Small intestine (tissue), 7 donors: ENCODE measurements at regions not wholly inside any gene's neighbourhood (a gene's known extent, or its start where the extent isn't known, plus 50 kb on each side); places are given as distances from the start of the nearest gene placed in this dataset.

ENCODE experiments used
- DNase-seq, 2 donors: peaks; one replicate each; pipeline versions ENCODE4 v3.0.0 to v3.0.0-alpha.2; 2013
- FAIRE-seq: peaks from 2 replicates; lab custom pipeline; 2012; peaks lifted over from hg19 to GRCh38; lab: Jason Lieb, UNC
- H3K27ac ChIP-seq, 3 donors: one replicate each; pipeline ENCODE4 v1.5.1; 2013; ENCODE audit warnings: low read length in 2 of 3, mild to moderate bottlenecking in 2 of 3, control low read depth in 1 of 3, inconsistent platforms in 1 of 3, low read depth in 1 of 3, moderate library complexity in 1 of 3
- H3K27me3 ChIP-seq, 3 donors: one replicate each; pipeline ENCODE4 v1.6.1; 2013; ENCODE audit warnings: low read length in 3 of 3, inconsistent platforms in 1 of 3; ENCODE audit not compliant: control insufficient read depth in 3 of 3, insufficient read depth in 3 of 3
- H3K36me3 ChIP-seq, 3 donors: one replicate each; pipeline ENCODE4 v1.6.1; 2013; ENCODE audit warnings: low read length in 3 of 3, inconsistent platforms in 1 of 3, low read depth in 1 of 3, mild to moderate bottlenecking in 1 of 3, moderate library complexity in 1 of 3; ENCODE audit not compliant: control insufficient read depth in 3 of 3, insufficient read depth in 2 of 3
- H3K4me1 ChIP-seq, 3 donors: one replicate each; pipeline ENCODE4 v1.6.1; 2013; ENCODE audit warnings: low read length in 2 of 3, inconsistent platforms in 1 of 3, low read depth in 1 of 3, mild to moderate bottlenecking in 1 of 3, moderate library complexity in 1 of 3; ENCODE audit not compliant: control insufficient read depth in 3 of 3, insufficient read depth in 2 of 3
- H3K4me3 ChIP-seq, 3 donors: one replicate each; pipeline ENCODE4 v1.5.1; 2013; ENCODE audit warnings: low read length in 3 of 3, control low read depth in 1 of 3, inconsistent platforms in 1 of 3, low read depth in 1 of 3, mild to moderate bottlenecking in 1 of 3, moderate library complexity in 1 of 3
- H3K9me3 ChIP-seq, 2 donors: one replicate each; pipeline ENCODE4 v1.6.1; 2013; ENCODE audit warnings: low read depth in 1 of 2, low read length in 1 of 2; ENCODE audit not compliant: control insufficient read depth in 2 of 2, insufficient read depth in 1 of 2
- whole genome bisulfite sequencing, 3 donors: extraction: QIAGEN DNeasy Blood & Tissue Kit; methylation state at CpG; one replicate each; pipeline ENCODE4 v1.1.7; 2013; 5-methylcytosine and 5-hydroxymethylcytosine counted together
- donor health status: healthy with polysubstance abuse.
- donor health status: control.
- donor health status: control.
- donor health status: Bipolar disorder and iron deficiency.
- donor health status: healthy.

GRCh38 chr4:126783191-126783590, 849.6 kb upstream of the INTU start:
- Histone ChIP-seq H3K27me3 (no peaks in the 10 kb centered on the region), H3K27ac (no peak overlapping the region), H3K4me3 (no peak overlapping the region), H3K4me1 (no peaks in the 10 kb centered on the region), H3K36me3 (no peaks in the 10 kb centered on the region), H3K9me3 (no peaks in the 10 kb centered on the region)
- no peak for FAIRE-seq
- DNase-seq = no peak
- WGBS, 3 donors = 77 to 80% (median 77%) methylated on average over 2 of the region's 2 CpGs

- FAIRE-seq = no peak
- H3K9me3 ChIP-seq = no peaks in the 10 kb centered on the region
- 78 to 90% (median 90%) methylated on average over 2 of the region's 2 CpGs for WGBS, 3 donors
Observed at GRCh38 chr4:126784966-126785580, 847.7 kb upstream of the INTU start.

GRCh38 chr4:126790633-126791032, 842.1 kb upstream of the INTU start:
- 39 to 76% (median 58%) methylated on average over 1 of the region's 1 CpG for WGBS, 3 donors

More at GRCh38 chr4:126784966-126785580, 847.7 kb upstream of the INTU start:
- no peak for DNase-seq
- no peak overlapping the region for H3K27ac ChIP-seq
- H3K4me3 ChIP-seq = no peak overlapping the region
- H3K27me3 ChIP-seq = no peaks in the 10 kb centered on the region
- no peaks in the 10 kb centered on the region for H3K4me1 ChIP-seq
- no peaks in the 10 kb centered on the region for H3K36me3 ChIP-seq

GRCh38 chr4:126794363-126794762, 838.4 kb upstream of the INTU start:
- DNase-seq (no peak), FAIRE-seq (no peak)
- H3K27ac ChIP-seq = no peak overlapping the region
- no peak overlapping the region for H3K4me3 ChIP-seq
- H3K9me3 ChIP-seq = no peaks in the 10 kb centered on the region
- WGBS, 3 donors = 77 to 86% (median 84%) methylated on average over 2 of the region's 2 CpGs
- no peaks in the 10 kb centered on the region for H3K27me3 ChIP-seq
- no peaks in the 10 kb centered on the region for H3K4me1 ChIP-seq
- H3K36me3 ChIP-seq = no peaks in the 10 kb centered on the region

More at GRCh38 chr4:126790633-126791032, 842.1 kb upstream of the INTU start:
- Histone ChIP-seq H3K9me3 (no peaks in the 10 kb centered on the region), H3K4me3 (no peak overlapping the region), H3K36me3 (no peaks in the 10 kb centered on the region), H3K27me3 (no peaks in the 10 kb centered on the region), H3K27ac (no peak overlapping the region), H3K4me1 (no peaks in the 10 kb centered on the region)
- DNase-seq = no peak
- FAIRE-seq = no peak

- Histone ChIP-seq H3K27me3 (no peaks in the 10 kb centered on the region), H3K27ac (no peak overlapping the region), H3K36me3 (no peaks in the 10 kb centered on the region), H3K4me1 (no peaks in the 10 kb centered on the region), H3K9me3 (no peaks in the 10 kb centered on the region), H3K4me3 (no peak overlapping the region)
- DNase-seq (no peak), FAIRE-seq (no peak)
- 52 to 78% (median 74%) methylated on average over 1 of the region's 1 CpG for WGBS, 3 donors
Observed at GRCh38 chr4:126798214-126798613, 834.5 kb upstream of the INTU start.

GRCh38 chr4:126799416-126799815, 833.3 kb upstream of the INTU start:
- Histone ChIP-seq H3K4me3 (no peak overlapping the region), H3K27ac (no peak overlapping the region), H3K4me1 (no peaks in the 10 kb centered on the region), H3K9me3 (no peaks in the 10 kb centered on the region), H3K36me3 (no peaks in the 10 kb centered on the region), H3K27me3 (no peaks in the 10 kb centered on the region)
- 54 to 62% (median 61%) methylated on average over 2 of the region's 2 CpGs for WGBS, 3 donors
- DNase-seq = no peak
- FAIRE-seq = no peak

- Histone ChIP-seq H3K36me3 (no peaks in the 10 kb centered on the region), H3K27me3 (no peaks in the 10 kb centered on the region), H3K4me3 (no peak overlapping the region), H3K9me3 (no peaks in the 10 kb centered on the region), H3K4me1 (no peaks in the 10 kb centered on the region), H3K27ac (no peak overlapping the region)
- FAIRE-seq = no peak
- WGBS, 3 donors = 30 to 56% (median 33%) methylated on average over 5 of the region's 5 CpGs
- no peak for DNase-seq
Observed at GRCh38 chr4:126799971-126800574, 832.7 kb upstream of the INTU start.

GRCh38 chr4:126800575-126801141, 832.1 kb upstream of the INTU start:
- DNase-seq = peak in 1 of 2 donors; percentile 1
- H3K27ac ChIP-seq = no peak overlapping the region
- no peaks in the 10 kb centered on the region for H3K4me1 ChIP-seq
- FAIRE-seq = no peak
- H3K4me3 ChIP-seq = no peak overlapping the region
- H3K9me3 ChIP-seq = no peaks in the 10 kb centered on the region
- no peaks in the 10 kb centered on the region for H3K36me3 ChIP-seq
- WGBS, 3 donors = 47 to 50% (median 48%) methylated on average over 3 of the region's 3 CpGs
- no peaks in the 10 kb centered on the region for H3K27me3 ChIP-seq
